Sigmoid colon (tissue), 6 donors: ENCODE measurements at regions not wholly inside any gene's neighbourhood (a gene's known extent, or its start where the extent isn't known, plus 50 kb on each side); places are given as distances from the start of the nearest gene placed in this dataset.

Experiments
- DNase-seq: peaks from one replicate; pipeline ENCODE4 v3.0.0-alpha.2; 2019
- H3K27ac ChIP-seq, 4 donors: fragments of 200-600 bp; sonication (generic); one replicate each; pipeline ENCODE4 v1.5.1; 2016 to 2019; ENCODE audit warnings: mild to moderate bottlenecking in 1 of 4
- H3K27me3 ChIP-seq, 3 donors: fragments of 200-600 bp; sonication (generic); one replicate each; pipeline ENCODE4 v1.5.1; 2019; ENCODE audit warnings: mild to moderate bottlenecking in 1 of 3
- H3K36me3 ChIP-seq, 4 donors: fragments of 200-600 bp; sonication (generic); one replicate each; pipeline ENCODE4 v1.5.1; 2016 to 2019
- H3K4me1 ChIP-seq, 4 donors: fragments of 200-600 bp; sonication (generic); one replicate each; pipeline ENCODE4 v1.5.1; 2017 to 2019
- H3K4me3 ChIP-seq, 4 donors: fragments of 200-600 bp; sonication (generic); one replicate each; pipeline ENCODE4 v1.5.1; 2017 to 2019; ENCODE audit warnings: mild to moderate bottlenecking in 2 of 4, moderate library complexity in 1 of 4
- H3K9me3 ChIP-seq, 4 donors: fragments of 200-600 bp in 3 of 4; sonication (generic) in 3 of 4; one replicate each; pipeline versions ENCODE4 v1.5.1 to v1.6.1; 2013 to 2019
- CTCF ChIP-seq, 4 experiments: fragments of 450-650 bp in 3 of 4; fragments of 200-600 bp in 1 of 4; IDR thresholded peaks; one replicate each; pipeline ENCODE4 v1.5.1; 2016 to 2019; ENCODE audit warnings: antibody characterized with exemption in 4 of 4, mild to moderate bottlenecking in 3 of 4, moderate library complexity in 2 of 4
- EP300 ChIP-seq, 4 donors: sonication (generic); formaldehyde crosslinking; IDR thresholded peaks; one replicate each; pipeline ENCODE4 v1.6.1; 2017; ENCODE audit warnings: antibody characterized with exemption in 4 of 4
- POLR2A ChIP-seq, 2 donors: fragments of 450-650 bp; IDR thresholded peaks; one replicate each; pipeline ENCODE4 v1.6.1; 2016; ENCODE audit warnings: antibody characterized with exemption in 2 of 2, mild to moderate bottlenecking in 2 of 2, moderate library complexity in 2 of 2
- POLR2AphosphoS5 ChIP-seq, 4 donors: sonication (generic); formaldehyde crosslinking; IDR thresholded peaks; one replicate each; pipeline ENCODE4 v1.6.1; 2017; ENCODE audit warnings: antibody characterized with exemption in 4 of 4
- WGBS, 2 donors: extraction: QIAGEN DNeasy Blood & Tissue Kit; methylation state at CpG; one replicate each; pipeline ENCODE4 v1.1.7; 2013; 5-methylcytosine and 5-hydroxymethylcytosine counted together
- intact Hi-C: fragments of 100-400 bp; cut with DNase I; formaldehyde crosslinking; loops from one replicate; pipeline ENCODE4 v1.15.1; 2023
- donor health status: healthy with polysubstance abuse.
- donor health status: healthy.

DNA sequence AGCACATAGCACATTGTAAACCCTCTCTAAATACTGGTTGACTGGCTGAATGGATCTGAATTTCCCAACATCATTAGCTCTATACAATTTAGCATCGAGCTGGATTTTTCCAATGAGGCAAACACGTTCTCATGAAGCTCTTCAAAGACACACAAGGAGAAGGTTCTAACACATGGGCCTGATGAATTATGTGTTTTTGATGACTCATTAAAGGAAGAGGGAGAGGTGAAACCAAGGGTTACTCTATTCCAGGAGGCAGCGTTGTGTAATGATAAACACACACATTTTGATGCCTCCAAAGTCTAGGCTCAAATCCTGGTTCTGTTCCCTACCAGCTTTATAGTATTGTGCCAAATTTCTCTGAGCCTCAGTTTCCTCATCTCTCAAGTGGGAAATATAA lies 84.3 kb downstream of the PFDN4 start:
- no peaks in the 10 kb centered on the region for H3K36me3 ChIP-seq
- intact Hi-C loops: no loop called here
- no peak overlapping the region for H3K4me3 ChIP-seq
- no peaks in the 10 kb centered on the region for H3K27me3 ChIP-seq
- H3K4me1 ChIP-seq: peaks cover 0 to 14% (median 9%) of the 10 kb centered on the region in 4 donors
- 60 to 77% methylated on average over 3 of the region's 3 CpGs for WGBS, 2 donors
- no peak overlapping the region for H3K27ac ChIP-seq
- H3K9me3 ChIP-seq: no peaks in the 10 kb centered on the region
- TF ChIP-seq EP300 (IDR thresholded peaks at IDR 0.05) (no peak), CTCF (IDR thresholded peaks at IDR 0.05) (no peak), POLR2AphosphoS5 (IDR thresholded peaks at IDR 0.05) (no peak), POLR2A (IDR thresholded peaks at IDR 0.05) (no peak)
- no peak for DNase-seq

DNA sequence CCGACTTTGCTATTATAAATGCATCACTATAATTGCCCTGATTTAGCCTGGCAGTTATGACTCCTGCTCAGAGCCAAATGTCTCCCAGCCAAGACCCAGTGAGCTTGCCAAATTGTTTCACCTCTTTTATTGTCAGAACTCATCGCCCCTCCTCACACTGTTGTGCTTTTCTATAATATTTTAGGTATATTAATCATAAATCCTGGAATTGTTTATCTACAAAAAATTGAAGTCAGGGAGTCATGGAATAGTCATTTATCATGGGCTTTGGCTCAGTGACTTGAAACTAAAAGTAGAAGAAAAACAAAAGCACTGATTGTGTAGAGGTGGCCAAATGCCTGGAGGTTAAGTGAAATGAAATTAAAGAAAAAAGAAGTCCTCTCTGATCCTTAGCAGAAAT lies 85.6 kb downstream of the PFDN4 start:
- 42 to 72% methylated on average over 2 of the region's 2 CpGs for WGBS, 2 donors
- H3K27me3 ChIP-seq: no peaks in the 10 kb centered on the region
- DNase-seq: no peak
- no peak overlapping the region for H3K27ac ChIP-seq
- H3K9me3 ChIP-seq: no peaks in the 10 kb centered on the region
- peak in 1 of 4 donors; percentile 9 for TF ChIP-seq POLR2AphosphoS5 (IDR thresholded peaks at IDR 0.05)
- no peak for TF ChIP-seq CTCF (IDR thresholded peaks at IDR 0.05)
- no peak overlapping the region for H3K4me3 ChIP-seq
- peaks cover 0 to 14% (median 9%) of the 10 kb centered on the region in 4 donors for H3K4me1 ChIP-seq
- H3K36me3 ChIP-seq: no peaks in the 10 kb centered on the region
- intact Hi-C loops: no loop called here

- intact Hi-C loops: no loop called here
- Histone ChIP-seq H3K4me3 (no peak overlapping the region), H3K36me3 (no peaks in the 10 kb centered on the region), H3K4me1 (peaks cover 0 to 14% (median 9%) of the 10 kb centered on the region in 4 donors), H3K9me3 (no peaks in the 10 kb centered on the region), H3K27ac (no peak overlapping the region), H3K27me3 (no peaks in the 10 kb centered on the region)
- DNase-seq: no peak
- 58 to 79% methylated on average over 2 of the region's 2 CpGs for WGBS, 2 donors
- TF ChIP-seq POLR2A (IDR thresholded peaks at IDR 0.05) (no peak), POLR2AphosphoS5 (IDR thresholded peaks at IDR 0.05) (no peak), CTCF (IDR thresholded peaks at IDR 0.05) (no peak), EP300 (IDR thresholded peaks at IDR 0.05) (no peak)
Observed at GRCh38 chr20:54294094-54294493, 86.2 kb downstream of the PFDN4 start.

DNA sequence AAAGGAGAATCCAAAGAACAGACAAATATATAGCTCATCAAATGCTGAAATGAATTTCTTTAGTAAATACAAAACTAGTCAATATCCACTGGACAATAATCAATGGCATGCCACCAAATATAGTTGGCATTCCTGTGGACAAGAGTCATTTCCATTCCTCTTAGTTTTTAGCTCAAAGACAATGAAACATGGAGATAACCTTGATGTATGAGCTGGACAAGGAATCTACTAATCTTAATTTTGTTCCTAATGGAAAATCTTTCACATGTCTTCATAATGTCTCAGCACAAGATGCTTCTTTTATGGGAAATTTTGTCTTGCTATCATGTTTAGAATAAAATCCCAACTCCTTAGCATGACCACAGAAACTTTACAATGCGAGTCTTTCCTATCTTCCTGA lies 87.8 kb downstream of the PFDN4 start:
- Histone ChIP-seq H3K9me3 (no peaks in the 10 kb centered on the region), H3K4me3 (no peak overlapping the region), H3K4me1 (peaks cover 0 to 14% (median 9%) of the 10 kb centered on the region in 4 donors), H3K27ac (no peak overlapping the region), H3K36me3 (no peaks in the 10 kb centered on the region), H3K27me3 (no peaks in the 10 kb centered on the region)
- no peak for DNase-seq
- 88 to 93% methylated on average over 1 of the region's 1 CpG for WGBS, 2 donors
- no peak for TF ChIP-seq EP300 (IDR thresholded peaks at IDR 0.05)
- TF ChIP-seq CTCF (IDR thresholded peaks at IDR 0.05): no peak
- TF ChIP-seq POLR2A (IDR thresholded peaks at IDR 0.05): no peak
- no peak for TF ChIP-seq POLR2AphosphoS5 (IDR thresholded peaks at IDR 0.05)
- intact Hi-C loops: no loop called here

- no peak for DNase-seq
- no peaks in the 10 kb centered on the region for H3K9me3 ChIP-seq
- 73 to 83% methylated on average over 7 of the region's 7 CpGs for WGBS, 2 donors
- H3K4me1 ChIP-seq: peaks cover 0 to 10% (median 3%) of the 10 kb centered on the region in 4 donors
- H3K4me3 ChIP-seq: no peak overlapping the region
- no peak overlapping the region for H3K27ac ChIP-seq
- H3K36me3 ChIP-seq: no peaks in the 10 kb centered on the region
- intact Hi-C loops: no loop called here
- no peaks in the 10 kb centered on the region for H3K27me3 ChIP-seq
- TF ChIP-seq POLR2A (IDR thresholded peaks at IDR 0.05) (no peak), CTCF (IDR thresholded peaks at IDR 0.05) (no peak), POLR2AphosphoS5 (IDR thresholded peaks at IDR 0.05) (no peak), EP300 (IDR thresholded peaks at IDR 0.05) (no peak)
Observed at GRCh38 chr20:54305421-54305820, 97.5 kb downstream of the PFDN4 start.
